GM18507 (cell line): ENCODE measurements at regions not wholly inside any gene's neighbourhood (a gene's known extent, or its start where the extent isn't known, plus 50 kb on each side); places are given as distances from the start of the nearest gene placed in this dataset.

Experiments used
- DNase-seq: peaks from one replicate; pipeline ENCODE4 v3.0.0; 2011; ENCODE audit warnings: low read depth; ENCODE audit not compliant: insufficient read length; ENCODE audit errors: extremely low spot score
- FAIRE-seq: peaks from 2 replicates; lab custom pipeline; 2011; peaks lifted over from hg19 to GRCh38; lab: Jason Lieb, UNC

DNA sequence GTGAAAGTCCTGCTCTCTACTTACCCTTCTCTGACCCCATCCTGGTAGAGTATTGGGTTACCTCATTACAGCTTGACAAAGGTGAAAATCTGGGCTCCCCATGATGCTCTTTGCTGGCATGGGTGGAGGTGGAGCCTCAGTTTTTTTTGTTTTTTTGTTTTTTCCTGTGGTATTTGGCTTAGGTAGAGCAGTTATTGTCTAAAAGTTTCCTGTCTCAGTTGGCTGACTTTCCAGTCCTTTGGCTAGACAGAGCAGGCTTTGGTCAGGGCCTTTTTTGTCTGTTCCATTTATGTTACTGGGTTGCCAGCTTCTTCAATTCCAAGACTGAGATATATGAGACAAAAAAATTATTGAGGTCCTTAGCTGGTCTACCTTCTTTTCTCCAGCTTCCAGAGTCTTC lies 163.4 kb downstream of the GALC start:
- FAIRE-seq, result no peak

GRCh38 chr14:87824266-87824665 lies 168.7 kb downstream of the GALC start:
- no peak for DNase-seq
- no peak for FAIRE-seq

More for the DNA sequence above, 163.4 kb downstream of the GALC start:
- DNase-seq, result no peak

DNA sequence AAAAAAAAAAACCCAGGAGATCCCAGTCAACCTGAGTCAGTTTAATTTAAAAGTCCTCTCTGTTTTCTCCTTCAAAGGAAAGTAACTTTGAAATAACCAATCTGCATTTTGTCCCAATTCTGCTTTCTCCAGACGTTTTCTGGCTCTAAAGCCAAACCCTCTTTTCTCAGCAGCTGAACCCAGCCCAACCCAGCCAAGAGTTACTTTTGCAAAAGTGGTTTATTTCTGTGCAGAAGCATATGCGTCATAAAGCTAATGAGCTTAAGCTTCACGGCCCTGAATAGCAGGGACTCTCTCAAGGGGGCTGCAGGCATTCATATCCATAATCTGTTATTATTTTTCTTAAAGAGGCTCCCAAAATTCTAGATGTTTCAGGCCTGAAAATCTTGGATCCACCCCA lies 176.6 kb downstream of the GALC start:
- FAIRE-seq (no peak), DNase-seq (no peak)

GRCh38 chr14:87815121-87815520 lies 177.9 kb downstream of the GALC start:
- DNase-seq (no peak), FAIRE-seq (no peak)

GRCh38 chr14:87813686-87814085 lies 179.3 kb downstream of the GALC start:
- no peak for DNase-seq
- no peak for FAIRE-seq

DNA sequence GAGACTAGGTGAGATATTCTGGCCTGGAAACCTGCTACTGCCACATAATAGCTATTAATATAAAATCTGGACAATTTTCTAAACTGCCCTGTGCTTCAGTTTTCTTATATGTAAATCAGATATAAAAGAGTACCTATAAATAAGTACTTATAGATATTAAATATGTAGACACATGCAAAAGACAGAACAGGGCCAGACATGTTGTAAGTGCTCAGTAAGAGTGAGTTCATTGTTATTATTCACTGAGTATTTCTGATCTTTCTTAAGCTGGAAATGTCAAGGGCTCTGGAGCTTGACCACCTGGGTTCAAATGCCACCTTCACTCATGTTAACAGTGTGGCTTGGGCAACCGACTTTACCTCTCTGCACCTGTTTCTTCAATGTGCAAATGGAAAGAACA lies 179.8 kb downstream of the GALC start:
- FAIRE-seq (no peak), DNase-seq (no peak)

DNA sequence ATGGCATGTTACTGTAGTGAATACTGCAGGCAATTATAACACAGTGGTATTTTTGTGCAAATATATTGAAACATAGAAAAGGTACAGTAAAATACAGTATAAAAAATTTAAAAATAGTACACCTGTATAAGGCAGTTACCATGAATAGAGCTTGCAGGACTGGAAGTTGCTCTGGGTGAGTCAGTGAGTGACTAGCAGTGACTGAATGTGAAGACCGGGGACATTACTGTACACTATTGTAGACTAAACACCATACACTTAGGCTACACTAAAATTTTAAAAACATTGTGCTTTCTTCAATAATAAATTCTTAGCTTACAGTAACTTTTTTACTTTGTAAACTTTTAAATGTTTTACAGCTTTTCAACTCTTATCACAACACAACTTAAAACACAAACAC lies 181.7 kb downstream of the GALC start:
- FAIRE-seq, result no peak
- no peak for DNase-seq

GRCh38 chr14:87810711-87811110 lies 182.3 kb downstream of the GALC start:
- FAIRE-seq (no peak), DNase-seq (no peak)

GRCh38 chr14:87809261-87809660 lies 183.7 kb downstream of the GALC start:
- no peak for FAIRE-seq
- no peak for DNase-seq

DNA sequence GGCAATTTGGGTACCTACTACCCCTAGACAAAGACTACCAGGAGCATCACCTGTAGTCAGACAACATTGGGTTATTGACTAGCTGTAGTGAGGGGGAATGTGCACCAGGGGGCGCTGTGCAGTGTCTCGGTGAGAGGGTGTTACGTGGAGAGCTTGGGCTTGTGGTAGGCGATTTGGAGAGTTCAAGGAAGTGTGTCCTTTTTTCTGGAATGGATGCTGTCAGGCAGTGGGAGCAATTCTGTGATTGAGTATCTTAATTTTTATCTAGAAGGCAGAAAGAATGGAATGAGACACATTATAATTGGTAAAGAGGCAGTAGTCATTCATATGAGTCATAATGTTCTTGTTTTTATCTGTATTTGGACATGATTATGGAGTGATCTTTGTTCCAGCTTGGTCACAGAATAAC lies 187.7 kb downstream of the GALC start:
- DNase-seq (no peak), FAIRE-seq (peak; percentile 35)

DNA sequence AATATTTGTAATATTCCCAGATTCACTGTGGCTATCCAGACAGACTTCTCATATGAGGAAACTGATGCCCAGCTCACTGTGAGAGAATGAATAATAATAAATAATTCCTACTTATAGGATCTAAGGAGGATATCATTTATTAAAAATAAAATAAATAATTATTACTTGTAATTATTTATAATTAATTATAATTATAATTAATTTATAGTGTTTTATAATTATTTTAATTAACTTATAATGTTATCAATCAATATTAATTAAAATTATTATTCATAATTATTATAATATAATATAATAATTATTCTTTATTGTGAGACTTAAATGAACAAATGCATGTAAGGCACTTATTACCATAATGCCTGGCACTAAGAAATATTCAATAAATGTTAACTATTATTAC lies 192.8 kb downstream of the GALC start:
- FAIRE-seq, result no peak
- DNase-seq, result no peak

DNA sequence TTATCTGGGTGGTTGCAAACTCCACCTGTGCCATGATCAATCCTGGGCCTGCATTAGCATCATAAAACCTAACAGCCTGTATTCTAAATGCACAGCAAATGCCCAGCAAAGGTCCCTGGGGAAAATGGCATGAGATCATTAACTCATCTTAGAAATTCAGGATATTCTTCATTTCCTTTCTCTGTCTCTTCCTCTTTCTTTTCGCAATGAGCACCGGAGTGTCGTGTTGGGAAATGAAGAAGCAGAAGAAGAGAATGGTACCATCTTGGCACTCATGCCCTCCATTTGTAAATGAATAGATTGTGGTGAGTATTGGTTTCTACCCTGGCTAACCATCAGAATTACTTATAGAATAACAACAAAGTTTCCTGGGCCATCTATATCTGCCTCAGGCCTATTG lies 193.6 kb downstream of the GALC start:
- FAIRE-seq (no peak), DNase-seq (no peak)

- FAIRE-seq (no peak), DNase-seq (no peak)
Measured at GRCh38 chr14:87797001-87797400, 196.0 kb downstream of the GALC start.

DNA sequence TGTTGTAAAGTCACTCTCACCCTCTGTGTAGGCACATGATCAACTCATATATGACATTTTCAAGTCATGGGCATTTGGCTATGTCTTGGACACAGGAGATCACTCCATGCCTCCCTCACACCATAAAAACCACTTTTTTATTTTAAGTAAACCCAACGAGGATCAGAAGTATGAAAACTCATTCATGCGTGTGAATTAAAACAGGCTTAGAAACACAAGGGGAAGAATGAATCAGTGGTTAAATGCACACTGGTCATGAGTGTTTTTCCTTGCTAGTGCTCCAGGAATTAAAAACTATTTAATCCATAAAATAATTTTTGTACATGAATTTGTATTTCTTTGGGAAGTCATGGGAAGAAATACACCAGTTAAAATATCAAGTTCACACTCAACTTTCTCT lies 198.4 kb downstream of the GALC start:
- FAIRE-seq, result no peak
- no peak for DNase-seq

DNA sequence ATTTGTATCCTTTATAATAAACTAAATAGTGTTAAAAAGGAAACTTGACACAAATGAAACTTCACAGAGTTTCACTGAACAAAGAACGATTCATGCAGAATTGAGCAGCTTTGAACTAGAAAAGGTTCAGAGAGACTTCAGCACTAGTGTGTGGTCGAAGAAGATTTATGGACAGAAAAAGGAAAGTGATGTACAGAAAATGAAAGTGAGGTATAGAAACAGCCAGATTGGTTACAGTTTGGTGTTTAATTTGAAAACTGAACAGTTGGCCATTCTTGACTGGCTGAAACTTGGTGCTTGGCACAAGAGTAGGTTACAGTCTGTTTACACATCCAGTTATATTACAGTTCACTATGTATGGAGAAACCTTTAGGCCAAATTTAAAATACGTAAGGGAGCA lies 207.1 kb downstream of the GALC start:
- FAIRE-seq, result peak; percentile 35
- DNase-seq, result no peak

DNA sequence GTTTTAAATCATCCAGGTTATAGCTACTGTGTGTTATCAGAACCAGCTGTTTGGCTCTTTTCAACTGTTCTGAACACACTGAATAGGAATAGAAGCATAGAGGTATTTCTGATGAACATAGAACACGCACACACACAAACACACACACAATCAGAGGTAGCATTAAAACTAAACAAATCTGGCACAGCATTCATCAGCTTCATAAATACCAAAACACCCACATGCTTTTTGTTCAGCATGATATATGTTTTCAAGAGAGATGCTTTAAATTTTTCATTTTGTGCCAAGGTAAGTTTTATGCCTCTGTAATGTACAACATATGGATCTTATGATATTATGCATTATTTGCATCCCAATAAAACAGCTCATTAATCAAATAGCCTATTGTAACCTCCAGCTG lies 208.6 kb downstream of the GALC start:
- DNase-seq (no peak), FAIRE-seq (no peak)

- FAIRE-seq (no peak), DNase-seq (no peak)
Measured at GRCh38 chr14:87783071-87783470, 209.9 kb downstream of the GALC start.

GRCh38 chr14:87772854-87773253 lies 220.1 kb downstream of the GALC start:
- FAIRE-seq (no peak), DNase-seq (no peak)

GRCh38 chr14:87767567-87767901 lies 225.4 kb downstream of the GALC start:
- DNase-seq (no peak), FAIRE-seq (no peak)

GRCh38 chr14:87758876-87759275 lies 234.1 kb downstream of the GALC start:
- FAIRE-seq (no peak), DNase-seq (no peak)

DNA sequence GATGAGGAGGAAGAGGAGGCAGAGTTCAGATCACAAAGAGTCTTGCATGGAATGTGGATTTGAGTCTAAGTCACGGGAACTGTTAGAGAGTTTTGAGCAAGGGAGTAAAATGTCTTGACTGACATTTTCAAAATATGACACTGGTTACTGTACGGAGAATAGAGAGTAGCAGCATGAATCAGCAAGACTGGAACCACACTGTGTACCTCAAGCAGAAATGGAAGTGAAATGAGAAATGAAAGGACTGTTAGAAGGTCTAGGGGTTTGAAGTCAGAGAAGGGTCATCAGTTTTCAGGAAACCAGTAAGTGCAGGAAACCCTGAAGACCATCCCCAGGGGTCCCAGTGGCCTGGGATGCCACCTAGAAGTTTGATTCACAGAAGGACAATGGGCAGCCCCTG lies 236.3 kb downstream of the GALC start:
- DNase-seq, result no peak
- no peak for FAIRE-seq

DNA sequence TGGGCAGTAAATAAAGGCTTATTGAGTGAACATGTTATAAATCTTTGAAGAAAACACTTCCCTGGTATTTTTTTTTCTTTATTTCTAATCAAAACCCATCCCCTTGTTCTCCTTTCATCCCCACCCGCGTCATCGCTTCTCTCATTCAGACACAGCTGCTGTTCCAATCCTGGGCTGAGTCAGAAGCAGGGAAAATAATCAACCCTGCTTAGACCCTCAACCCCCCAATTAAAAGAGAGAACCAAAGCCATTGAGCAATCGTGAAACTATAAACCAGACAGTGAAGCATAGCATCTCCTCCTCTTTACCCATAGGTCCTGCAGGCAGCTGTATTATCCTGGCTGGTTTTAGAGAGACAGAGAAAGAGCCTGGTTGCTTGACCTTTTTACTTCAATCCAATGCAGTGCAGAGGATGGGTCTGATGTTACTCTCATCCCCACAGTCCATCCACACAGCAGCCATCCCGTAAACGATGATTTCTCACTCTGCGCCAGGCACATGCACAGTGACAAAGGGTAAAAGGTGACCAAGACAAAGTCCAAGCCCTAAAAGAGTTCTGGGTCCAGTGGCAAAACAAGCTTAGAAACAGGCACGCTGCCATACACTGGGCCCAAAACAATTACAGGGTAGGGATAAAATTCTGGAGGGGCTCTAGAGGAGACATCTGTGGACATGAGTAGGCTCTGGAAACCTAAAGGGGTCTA lies 238.3 kb downstream of the GALC start:
- FAIRE-seq, result no peak
- DNase-seq, result no peak
